ENCODE measurements at regions not wholly inside any gene's neighbourhood (a gene's known extent, or its start where the extent isn't known, plus 50 kb on each side); places are given as distances from the start of the nearest gene placed in this dataset.

DNA sequence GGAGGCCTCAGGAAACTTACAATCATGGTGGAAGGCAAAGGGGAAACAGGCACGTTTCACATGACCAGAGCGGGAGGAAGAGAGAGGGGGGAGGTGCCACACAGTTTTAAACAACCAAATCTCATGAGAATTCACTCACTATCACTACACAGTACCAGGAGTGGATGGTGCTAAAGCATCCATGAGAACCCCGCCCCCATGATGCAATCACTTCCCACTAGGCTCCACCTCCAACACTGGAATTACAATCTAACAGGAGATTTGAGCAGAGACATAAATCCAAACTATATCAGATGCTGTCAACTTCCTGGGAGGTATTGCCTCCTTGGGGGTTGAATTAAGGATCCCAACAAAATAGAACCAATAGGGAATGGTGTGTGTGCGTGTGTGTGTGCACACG is 407.1 kb downstream of the MED10 start:
- TF ChIP-seq, protein P1, sequence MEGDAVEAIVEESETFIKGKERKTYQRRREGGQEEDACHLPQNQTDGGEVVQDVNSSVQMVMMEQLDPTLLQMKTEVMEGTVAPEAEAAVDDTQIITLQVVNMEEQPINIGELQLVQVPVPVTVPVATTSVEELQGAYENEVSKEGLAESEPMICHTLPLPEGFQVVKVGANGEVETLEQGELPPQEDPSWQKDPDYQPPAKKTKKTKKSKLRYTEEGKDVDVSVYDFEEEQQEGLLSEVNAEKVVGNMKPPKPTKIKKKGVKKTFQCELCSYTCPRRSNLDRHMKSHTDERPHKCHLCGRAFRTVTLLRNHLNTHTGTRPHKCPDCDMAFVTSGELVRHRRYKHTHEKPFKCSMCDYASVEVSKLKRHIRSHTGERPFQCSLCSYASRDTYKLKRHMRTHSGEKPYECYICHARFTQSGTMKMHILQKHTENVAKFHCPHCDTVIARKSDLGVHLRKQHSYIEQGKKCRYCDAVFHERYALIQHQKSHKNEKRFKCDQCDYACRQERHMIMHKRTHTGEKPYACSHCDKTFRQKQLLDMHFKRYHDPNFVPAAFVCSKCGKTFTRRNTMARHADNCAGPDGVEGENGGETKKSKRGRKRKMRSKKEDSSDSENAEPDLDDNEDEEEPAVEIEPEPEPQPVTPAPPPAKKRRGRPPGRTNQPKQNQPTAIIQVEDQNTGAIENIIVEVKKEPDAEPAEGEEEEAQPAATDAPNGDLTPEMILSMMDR (optimal IDR thresholded peaks at IDR 0.05 in 1 of 3, IDR thresholded peaks at IDR 0.05 in 1 of 3, conservative IDR thresholded peaks at IDR 0.05 in 1 of 3; ENCODE audit: extremely low read depth in 1 of 3, insufficient read depth in 2 of 3, low read length in 3 of 3): no peak
- TF ChIP-seq EZH2 (IDR thresholded peaks at IDR 0.05; ENCODE audit: low read length): no peak

All from keratinocyte (primary cell).